T follicular helper cell (primary cell): ENCODE measurements at regions not wholly inside any gene's neighbourhood (a gene's known extent, or its start where the extent isn't known, plus 50 kb on each side); places are given as distances from the start of the nearest gene placed in this dataset.

Experiments used
- DNase-seq: peaks from one replicate; pipeline ENCODE4 v3.0.0-alpha.2; 2020; ENCODE audit warnings: low read depth

DNA sequence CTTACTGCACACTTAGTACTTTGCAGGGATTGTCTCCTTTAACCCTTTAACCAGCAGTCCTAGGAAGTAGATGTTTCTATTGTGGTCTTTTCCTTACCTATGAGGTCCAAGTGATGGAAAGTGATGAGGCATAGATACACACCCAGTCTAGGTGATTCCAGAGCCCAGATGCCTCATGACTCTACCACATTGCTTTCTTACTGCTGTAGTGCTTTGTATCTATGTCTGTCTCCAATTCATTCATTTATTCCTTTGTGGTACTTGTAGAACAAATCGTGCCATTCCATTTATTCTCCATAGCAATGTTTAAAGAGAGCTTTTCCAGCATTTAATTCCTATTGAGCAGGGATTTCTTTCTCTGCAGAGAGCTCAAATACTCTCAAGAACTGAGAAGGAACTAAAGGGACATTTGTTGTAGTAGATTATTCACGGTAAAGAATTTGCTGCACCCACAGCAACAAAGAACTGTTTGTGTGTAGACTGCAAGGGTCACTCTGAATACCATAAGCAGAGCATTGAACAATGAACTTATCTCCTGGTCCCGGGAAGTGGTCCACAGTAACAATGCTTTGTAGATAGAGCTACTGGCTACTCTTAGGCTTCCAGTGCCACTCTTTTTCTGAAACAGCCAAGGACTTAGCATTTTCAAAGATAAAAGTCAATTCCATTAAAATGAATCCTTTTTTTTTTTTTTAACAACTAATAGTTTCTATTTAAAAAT is 337.0 kb downstream of the PTEN start:
- no peak for DNase-seq

- no peak for DNase-seq
Measured at GRCh38 chr10:88205842-88206446, 342.5 kb downstream of the PTEN start.

DNA sequence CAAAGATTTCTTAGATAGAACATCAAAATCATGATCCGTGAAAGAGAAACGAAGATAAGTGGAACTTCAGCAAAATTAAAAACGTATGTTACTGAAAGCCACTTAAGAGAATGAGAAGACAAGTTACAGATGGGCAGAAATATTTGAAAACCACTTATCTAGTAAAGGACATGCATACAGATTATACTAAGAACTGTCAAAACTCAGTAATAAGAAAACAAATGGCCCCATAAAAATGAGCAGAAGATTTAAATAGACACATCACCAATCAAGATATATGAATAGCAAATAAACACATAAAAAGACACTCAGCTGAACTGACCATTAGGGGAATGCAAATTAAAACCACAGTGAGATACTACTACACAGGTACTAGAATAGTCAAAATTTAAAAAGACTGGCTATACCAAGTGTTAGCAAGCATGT is 343.7 kb downstream of the PTEN start:
- DNase-seq: no peak

- no peak for DNase-seq
Measured at GRCh38 chr10:88209231-88209630, 345.8 kb downstream of the PTEN start.

DNA sequence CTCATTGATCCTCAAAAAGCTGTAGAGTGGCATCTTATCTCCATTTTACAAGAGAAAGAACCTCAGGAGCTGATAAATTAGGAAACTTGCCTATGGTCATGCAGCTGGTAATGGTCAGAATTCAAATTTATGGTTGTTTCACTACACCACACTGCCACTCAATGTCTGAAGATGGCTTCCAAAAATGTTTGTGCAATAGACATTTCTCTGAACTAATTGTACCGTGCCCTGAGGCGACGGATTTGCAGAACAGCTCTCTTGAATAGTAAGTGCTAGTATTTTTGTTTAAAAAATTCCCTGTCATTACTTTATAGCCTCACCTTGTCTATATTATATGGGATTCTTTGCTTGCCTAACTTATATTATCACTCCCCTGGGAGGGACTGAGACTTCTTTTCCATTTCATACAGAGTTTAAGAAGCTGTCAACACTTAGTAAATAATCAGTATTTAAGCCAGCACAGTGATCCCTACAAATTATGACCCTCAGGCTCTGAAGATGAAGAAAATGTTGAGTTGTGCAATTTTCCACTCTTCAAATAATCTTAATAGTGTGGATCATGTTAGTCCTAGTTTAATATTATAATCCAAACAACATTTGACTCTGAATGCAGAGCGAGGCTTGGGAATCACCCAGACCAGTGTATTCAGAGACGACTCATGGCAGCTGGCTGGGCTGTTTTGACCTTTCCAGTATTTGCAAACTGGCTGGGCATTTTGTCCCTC is 346.6 kb downstream of the PTEN start:
- DNase-seq: no peak

DNA sequence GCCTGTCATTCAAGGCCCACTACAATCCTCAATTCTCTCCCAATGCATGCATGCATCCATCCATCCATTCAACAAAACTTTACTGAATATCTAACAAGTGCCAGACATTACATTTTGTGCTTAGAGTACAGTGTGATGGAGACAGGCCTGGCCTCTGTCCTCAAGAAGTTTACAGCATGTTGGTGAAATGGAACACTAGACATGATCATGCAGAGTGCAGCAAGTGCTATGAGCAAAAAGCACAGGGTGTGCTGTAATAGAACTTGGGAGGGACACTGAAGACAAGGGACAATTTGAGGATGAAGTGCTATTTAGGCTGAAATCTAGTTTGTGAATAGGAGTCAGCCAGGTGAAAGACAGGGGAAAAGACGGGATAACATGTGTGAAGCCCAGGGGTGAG is 347.8 kb downstream of the PTEN start:
- no peak for DNase-seq

DNA sequence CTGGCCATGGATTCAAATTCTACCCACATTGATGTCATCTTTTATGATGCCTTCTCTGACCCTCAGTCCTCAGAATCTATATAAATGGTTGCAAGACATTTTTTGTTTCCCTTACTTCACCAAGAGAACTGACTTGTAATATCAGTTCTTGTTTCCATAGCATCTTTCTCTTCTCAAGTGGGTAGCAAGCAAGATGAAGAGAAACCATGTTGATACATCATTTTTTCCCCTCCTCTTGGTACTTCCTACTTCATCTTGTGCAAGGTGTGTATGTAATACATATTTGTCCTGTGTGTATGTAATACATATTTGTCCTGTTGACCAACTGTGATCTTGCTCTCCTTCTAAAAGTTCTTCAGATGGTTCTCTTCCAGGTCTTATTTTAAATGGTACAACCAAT is 348.6 kb downstream of the PTEN start:
- DNase-seq: no peak

DNA sequence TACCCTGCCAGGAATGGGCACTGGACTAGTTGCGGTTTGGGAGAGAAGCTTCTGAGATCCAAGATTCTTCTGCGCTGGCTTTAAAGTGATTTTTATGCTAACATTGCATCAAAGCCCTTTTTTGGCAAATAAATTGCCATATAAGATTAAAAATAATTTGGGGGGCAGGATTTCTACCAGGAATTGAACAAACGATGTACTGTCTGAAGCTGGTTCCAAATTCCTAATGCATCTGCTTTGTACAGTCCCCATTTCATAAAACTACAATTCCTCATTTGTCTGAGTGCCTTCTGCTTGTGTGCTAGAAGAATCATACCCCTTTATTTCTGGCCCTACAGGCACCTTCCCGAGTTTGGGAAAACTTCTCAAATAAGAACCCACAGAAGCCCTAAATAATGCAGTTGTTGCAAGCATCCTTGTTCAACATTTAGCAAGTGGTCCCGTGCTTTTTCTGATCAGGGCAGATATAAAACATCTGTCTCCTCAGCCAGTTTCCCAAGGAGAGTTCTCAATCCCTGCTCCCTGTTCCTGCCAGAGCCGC is 349.7 kb downstream of the PTEN start:
- no peak for DNase-seq

DNA sequence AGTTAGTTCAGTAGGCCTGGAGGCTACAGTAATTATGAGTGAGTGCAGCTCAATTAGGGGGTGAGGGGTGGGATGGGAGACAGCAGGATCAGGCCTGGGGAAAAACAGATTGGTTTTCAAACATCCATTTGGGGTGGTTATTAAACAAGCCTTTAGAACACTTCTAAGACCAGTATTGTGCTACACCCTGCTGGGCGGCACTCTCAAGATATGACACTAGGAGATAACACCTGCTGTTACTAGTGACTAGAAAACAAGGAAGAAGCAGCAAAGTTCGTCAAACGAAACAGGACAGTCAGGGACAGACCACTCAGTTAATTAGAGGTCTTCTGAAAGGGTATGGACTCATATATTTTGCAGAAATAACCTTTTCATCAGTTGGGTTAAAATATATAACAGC is 353.6 kb downstream of the PTEN start:
- DNase-seq: no peak

DNA sequence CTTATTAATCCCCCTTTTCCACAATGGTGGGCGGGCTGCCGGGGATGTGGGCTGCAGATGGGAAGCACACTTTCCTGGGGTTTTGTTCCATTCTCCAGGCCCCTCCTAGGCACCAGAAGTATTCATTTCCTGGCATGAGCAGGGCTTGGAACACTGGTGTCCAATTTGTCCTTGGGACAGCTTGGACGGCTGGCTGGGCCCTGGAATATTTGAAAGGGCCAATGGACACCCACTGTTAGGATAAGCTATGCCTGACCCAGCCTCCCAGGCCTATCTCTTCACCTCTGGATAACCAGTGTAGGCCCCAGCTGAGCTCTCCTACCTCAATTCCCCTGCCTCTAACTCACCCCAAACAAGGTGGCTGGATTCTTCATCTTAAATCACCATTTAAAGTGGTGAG is 354.9 kb downstream of the PTEN start:
- no peak for DNase-seq

GRCh38 chr10:88219753-88220152 is 356.3 kb downstream of the PTEN start:
- no peak for DNase-seq

GRCh38 chr10:88221010-88221973 is 357.9 kb downstream of the PTEN start:
- no peak for DNase-seq

DNA sequence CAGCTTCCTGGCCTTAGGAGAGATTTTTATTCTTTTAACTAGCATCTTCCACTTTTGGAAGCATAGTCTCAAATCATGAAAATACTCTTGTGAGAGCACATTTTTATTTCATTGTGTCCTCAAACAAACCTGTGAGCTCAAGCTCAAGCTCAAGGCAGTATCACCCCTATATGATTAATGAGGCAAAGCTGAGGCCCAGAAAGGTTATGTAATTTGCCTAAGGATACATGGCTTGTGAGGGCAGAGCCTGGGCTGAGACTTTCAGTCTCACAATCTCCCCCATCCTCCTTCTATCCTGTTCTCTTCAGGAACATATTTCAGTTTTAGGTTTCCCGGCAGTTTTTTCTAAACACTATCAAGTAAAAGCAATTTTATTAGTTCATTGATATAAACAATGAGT is 359.5 kb downstream of the PTEN start:
- DNase-seq: no peak
